ENCODE measurements at regions not wholly inside any gene's neighbourhood (a gene's known extent, or its start where the extent isn't known, plus 50 kb on each side); places are given as distances from the start of the nearest gene placed in this dataset.

DNA sequence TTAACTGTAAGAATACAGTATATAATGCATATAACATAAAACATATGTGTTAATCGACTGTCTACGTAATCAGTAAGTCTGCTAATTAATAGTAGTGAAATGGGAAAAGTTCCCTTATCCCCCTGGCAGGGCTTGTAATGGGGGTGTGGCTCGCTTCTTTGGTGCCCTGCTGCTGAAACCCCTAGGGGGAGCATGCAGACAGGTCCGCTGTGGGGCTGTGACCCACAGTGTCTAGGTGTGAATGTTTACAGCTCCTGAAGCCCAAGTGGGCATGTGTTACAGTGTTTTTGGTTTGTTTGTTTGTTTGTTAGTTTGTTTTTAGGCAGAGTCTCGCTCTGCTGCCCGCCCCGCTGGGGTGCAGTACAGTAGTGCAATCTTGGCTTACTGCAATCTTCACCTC lies 495.7 kb downstream of the SHISA9 start:
- no peak for DNase-seq

- no peak for DNase-seq
Measured at GRCh38 chr16:13401641-13402040, 500.2 kb downstream of the SHISA9 start.

DNA sequence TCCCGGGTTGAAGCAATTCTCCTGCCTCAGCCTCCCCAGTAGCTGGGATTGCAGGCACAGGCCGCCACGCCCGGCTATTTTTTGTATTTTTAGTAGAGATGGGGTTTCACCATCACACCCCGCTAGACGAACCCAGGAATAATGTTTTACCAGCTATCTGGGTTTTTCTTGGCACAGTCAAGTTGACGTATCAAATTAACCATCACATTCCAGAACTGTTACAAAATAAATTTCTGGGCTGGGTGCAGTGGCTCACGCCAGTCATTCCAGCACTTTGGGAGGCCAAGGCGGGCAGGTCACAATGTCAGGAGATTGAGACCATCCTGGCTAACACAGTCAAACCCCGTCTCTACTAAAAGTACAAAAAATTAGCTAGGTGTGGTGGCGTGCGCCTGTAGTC lies 501.2 kb downstream of the SHISA9 start:
- no peak for DNase-seq

DNA sequence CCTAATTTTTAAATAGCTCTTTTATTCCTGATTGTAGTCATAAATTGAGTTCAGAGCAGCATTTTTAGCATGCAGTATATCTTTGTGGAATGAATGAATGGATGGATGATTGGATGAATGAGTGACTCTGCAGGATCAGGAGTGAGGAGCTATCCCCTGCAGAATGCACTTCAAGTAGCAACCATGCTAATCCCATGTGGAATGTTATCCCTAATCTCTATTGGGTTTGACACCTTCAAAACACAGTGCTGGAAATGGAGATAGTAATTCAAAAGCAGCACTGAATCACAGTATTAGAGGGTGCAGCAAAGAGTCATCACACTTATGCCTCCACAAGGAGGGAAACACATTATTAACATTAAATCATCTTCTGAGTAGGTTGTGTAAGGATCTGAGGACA lies 501.9 kb downstream of the SHISA9 start:
- DNase-seq: no peak

DNA sequence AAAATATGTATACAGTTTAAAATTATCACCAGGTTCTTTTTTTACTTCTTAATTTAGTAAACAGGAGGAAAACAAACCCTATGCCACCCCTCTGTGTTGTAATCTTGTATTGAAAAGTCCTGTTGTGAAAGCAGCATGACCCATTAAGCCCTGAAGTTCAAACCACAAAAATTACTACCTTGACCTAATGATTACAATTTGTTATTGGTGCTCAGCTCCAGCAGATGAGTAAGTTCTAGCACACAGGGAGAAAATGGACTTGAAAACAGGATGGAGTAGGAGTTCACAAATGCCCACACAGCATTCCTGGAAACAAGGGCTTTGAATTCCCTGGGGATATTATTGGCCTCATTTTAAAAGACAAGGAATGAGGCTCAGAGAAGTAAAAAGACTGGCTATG lies 505.8 kb upstream of the ERCC4 start:
- DNase-seq: no peak

GRCh38 chr16:13419589-13419988 lies 500.4 kb upstream of the ERCC4 start:
- DNase-seq: no peak

DNA sequence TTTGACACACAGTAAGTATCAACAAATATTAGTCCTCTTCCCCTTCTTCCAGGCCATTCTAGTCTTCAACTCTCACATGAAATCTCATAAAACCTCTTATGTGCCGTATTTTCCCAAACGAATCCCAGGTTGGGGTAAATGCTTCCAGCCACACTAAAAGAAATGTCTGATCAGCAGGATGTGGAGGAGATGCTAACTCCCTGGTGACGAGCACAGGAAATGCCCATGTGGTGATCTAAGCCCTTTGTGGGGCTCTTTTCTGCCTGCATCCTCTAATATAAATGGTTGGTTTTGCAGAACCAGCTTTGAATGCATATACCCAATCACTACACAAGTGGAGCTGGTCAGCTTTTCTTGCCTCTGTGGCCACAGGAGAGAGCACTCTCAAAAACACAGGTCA lies 498.2 kb upstream of the ERCC4 start:
- DNase-seq: peak; percentile 85

- no peak for DNase-seq
Measured at GRCh38 chr16:13425836-13426235, 494.1 kb upstream of the ERCC4 start.

- no peak for DNase-seq
Measured at GRCh38 chr16:13426269-13426668, 493.7 kb upstream of the ERCC4 start.

DNA sequence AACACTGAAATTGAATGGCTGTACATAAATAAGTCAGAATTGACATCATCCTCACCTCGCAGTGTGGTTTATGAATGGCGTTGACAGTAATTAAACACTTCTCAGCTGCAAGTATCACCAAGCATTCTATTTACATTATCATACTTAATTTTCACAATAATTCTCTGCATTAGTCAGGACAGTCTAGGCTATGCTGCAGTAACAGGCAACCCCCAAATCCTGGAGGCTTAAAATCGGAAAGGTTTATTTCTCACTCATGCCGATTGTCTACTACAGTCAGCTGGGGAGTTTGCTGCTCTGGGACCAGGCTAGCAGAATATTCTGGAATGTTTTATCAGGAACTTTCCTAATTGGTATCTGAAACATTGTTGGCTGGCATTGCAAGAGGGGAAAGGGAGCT lies 493.2 kb upstream of the ERCC4 start:
- DNase-seq: no peak

DNA sequence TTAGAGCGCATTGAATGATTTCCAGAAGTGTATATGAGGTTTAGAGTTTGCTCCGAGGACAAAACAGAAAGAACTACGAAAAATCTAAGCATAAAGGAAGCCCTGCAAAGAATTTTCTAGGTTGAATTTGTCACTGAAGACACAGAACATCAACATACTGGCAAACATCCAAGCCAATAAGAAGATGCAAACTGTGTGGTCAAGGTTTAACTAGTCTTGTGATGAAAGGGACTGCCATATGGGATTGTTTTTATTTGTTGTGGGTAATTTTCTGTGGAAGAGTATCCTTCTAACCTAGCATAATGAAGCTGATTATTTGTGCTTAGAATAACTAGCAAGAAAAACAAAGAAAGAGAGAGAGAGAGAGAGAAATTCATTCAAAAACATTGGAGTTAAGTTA lies 492.0 kb upstream of the ERCC4 start:
- peak; percentile 26 for DNase-seq

DNA sequence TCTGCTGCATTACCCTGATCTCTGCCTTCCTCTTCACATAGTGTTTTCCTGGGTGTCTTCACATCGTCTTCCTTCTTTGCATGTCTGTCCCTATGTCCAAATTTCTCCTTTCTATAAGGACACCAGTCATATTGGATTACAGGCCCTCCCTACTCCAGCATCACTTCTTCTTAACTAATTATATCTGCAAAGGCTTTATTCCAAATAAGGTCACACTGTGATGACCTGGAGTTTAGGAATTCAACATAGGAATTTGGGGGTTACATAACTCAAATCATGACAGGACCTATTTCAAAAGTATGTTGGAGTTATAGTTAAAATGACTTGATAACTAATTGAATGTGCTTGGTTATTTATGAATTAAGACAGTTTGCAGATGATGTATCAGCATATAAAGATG lies 490.5 kb upstream of the ERCC4 start:
- DNase-seq: peak; percentile 86

DNA sequence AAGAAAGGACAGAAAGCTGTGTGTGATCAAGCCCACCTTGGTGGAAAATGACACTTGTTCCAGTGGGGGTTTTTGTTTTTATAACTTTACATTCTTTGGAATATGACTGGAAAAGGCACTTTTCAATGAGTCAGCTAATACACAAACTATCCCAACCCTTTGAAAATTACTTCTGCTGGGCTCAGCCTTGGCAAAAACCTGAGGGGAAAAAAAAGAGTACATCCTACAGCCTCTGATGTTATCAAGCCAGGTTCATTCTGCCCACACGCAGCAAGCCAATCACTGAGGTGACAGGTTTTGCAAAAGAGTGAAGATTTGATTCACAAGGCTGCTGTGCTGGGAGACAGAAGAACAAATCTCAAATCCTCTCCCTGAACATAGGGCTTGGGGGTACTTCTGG lies 484.5 kb upstream of the ERCC4 start:
- DNase-seq: no peak

- DNase-seq: no peak
Measured at GRCh38 chr16:13435873-13436474, 484.0 kb upstream of the ERCC4 start.

DNA sequence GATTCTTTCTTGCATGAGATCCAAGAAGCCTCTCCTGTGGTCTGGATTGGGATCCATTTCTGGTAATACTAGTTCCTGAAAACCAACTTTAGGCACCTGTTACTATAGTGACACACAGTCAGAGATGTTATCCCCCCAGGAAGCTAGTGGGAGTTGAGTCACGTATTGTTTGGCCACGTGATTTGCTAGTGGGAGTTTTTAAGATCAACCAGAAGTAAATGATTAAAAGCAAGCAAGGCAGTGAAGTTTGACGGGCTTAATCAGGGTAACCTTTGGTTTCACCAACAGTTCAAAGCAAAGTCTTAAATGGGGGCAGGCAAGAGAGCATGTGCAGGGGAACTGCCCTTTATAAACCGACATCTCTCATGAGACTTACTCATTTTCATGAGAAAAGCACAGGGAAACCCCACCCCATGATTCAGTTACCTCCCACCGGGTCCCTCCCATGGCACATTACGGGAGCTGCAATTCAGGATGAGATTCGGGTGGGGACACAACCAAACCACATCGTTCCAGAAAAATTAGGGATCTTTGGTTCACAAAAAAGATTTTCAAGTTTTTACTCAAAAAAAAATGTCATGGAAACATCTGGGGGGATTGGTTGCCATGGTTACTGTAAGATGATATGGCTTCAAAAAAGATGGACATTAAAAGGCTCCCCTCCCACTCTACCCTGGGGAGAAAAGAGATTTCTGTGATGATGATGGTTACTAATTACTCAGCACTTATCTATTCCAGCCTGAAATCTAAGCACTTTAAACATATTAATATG lies 483.1 kb upstream of the ERCC4 start:
- DNase-seq: peak; percentile 63

GRCh38 chr16:13437413-13437795 lies 482.6 kb upstream of the ERCC4 start:
- no peak for DNase-seq

- DNase-seq: no peak
Measured at GRCh38 chr16:13438064-13438463, 481.9 kb upstream of the ERCC4 start.

GRCh38 chr16:13439766-13440165 lies 480.2 kb upstream of the ERCC4 start:
- no peak for DNase-seq

DNA sequence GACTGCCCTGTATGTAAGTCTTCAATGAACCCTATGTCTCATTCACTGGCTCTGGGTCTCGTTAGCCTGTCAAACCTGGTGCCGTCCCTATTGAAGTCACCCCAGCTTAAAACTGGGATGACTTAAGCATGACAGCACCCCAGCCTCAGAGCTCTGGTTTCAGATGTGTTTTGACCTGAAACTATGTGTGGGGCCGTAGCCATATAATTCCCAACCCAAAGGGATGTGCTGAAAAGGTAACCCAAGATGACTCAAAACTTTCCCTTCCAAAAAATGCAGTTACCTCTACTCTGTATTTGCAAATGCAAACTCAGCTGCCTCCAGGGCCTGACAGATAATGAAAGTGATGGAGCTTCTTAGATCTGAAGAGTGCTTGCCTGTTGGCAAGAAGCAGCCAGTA lies 478.3 kb upstream of the ERCC4 start:
- DNase-seq: no peak

DNA sequence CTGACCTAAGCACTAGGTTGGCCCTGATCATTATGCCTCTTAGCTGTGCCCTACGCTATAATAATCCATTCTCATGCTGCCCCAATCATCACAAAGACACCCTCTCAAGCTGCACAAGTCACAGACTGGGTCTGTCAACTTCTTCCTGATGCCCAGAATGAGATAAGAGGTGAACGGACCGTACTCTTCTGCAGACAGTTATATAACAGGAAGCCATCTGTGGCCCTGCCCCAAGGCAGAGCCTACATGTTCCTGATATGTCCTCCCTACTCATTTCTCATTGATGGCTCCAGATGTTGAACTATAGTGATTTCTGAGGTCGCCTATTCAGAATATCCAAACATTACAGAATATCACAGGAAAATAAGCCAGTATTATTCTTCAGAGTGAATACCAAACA lies 471.6 kb upstream of the ERCC4 start:
- no peak for DNase-seq

GRCh38 chr16:13453325-13453724 lies 466.6 kb upstream of the ERCC4 start:
- DNase-seq: peak; percentile 10

GRCh38 chr16:13453938-13454553 lies 465.9 kb upstream of the ERCC4 start:
- peak; percentile 36 for DNase-seq

DNA sequence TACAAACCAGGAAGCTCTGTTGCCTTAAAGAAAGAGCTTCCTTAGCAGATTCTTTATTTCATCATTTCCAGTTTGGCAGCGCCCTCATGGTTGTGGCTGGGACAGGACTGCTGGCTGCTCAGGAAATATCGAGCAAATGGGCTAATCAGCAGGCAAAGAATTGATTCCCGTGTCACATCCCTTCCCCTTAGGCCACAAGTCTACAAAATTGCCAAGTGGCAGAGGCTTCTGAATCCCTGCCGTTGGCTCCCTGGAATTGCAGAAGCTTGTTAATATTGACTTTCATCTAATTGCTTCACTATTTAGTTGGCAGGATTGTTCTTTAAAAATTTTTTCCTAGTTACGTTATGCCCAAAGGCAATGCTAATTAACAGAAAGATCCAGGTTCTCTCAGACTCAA lies 456.3 kb upstream of the ERCC4 start:
- DNase-seq: no peak

DNA sequence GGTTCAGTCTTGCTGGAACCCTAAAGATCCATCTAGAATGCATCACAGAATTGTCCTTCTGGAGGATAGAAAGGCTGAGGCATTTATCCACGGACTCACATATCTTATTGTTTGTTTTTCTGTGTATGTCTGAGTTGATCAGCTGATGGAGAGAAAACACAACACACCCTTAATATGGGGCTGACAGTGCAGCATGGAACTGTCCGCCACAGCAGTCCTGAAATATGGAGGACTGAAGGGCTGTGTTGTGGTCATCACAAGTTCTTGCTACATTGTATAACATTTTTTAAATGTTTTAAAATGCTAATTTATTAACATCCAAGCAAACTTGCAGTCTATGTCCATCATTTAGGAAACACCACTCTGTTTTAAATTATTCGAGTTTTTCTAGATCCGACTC lies 448.9 kb upstream of the ERCC4 start:
- no peak for DNase-seq

DNA sequence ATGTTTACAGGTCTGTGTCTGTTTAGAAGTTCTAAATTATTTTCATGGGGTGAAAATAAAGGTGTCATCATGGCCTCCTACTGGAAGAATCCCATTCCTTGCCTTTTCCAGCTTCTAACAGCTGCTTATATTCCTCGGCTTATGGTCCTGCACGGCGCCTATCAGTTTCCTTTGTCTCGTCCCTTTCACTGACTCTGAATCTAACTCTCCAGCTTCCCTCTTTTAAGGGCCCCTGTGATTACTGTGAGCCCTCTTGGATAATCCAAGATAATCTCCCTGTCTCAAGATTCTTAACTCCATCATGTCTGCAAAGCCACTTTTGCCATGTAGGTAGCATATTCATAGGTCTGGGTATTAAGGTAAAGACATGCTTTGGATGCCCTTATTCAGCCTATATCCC lies 441.0 kb upstream of the ERCC4 start:
- no peak for DNase-seq
